ENCODE measurements at regions not wholly inside any gene's neighbourhood (a gene's known extent, or its start where the extent isn't known, plus 50 kb on each side); places are given as distances from the start of the nearest gene placed in this dataset.

GRCh38 chr2:105166688-105167087 is 74.9 kb upstream of the GPR45 start:
- H3K27ac ChIP-seq (ENCODE audit: insufficient read depth, low read length): no peak overlapping the region
- peaks cover 7% of the 10 kb centered on the region for H3K27me3 ChIP-seq (ENCODE audit: control insufficient read depth, insufficient read depth, low read length)
- in situ Hi-C loops (cut with MboI; ENCODE audit: low sequenced_read_pairs): no loop called here
- H3K18ac ChIP-seq (ENCODE audit: low read depth, low read length): no peak overlapping the region
- no peak overlapping the region for H2BK20ac ChIP-seq (ENCODE audit: low read depth, low read length)
- no peak overlapping the region for H2BK15ac ChIP-seq (ENCODE audit: low read depth, low read length)
- no peak overlapping the region for H2AFZ ChIP-seq (replicated peaks; ENCODE audit: low read length, poor library complexity)
- H3K14ac ChIP-seq (replicated peaks; ENCODE audit: low read depth, low read length): no peak overlapping the region
- ChIA-PET POLR2A (ENCODE audit: unreplicated experiment) (no interaction called here), CTCF (no interaction called here)
- H3K9ac ChIP-seq (ENCODE audit: low read depth, low read length): no peak overlapping the region
- no peak overlapping the region for H3K4ac ChIP-seq (ENCODE audit: low read depth, low read length)
- no CpG with 5 or more reads among the region's 2 CpGs for WGBS, 2 experiments (ENCODE audit: extremely low coverage in 2 of 2, insufficient read length in 1 of 2)
- TF ChIP-seq RFX5 (IDR thresholded peaks at IDR 0.05; ENCODE audit: low read depth, low read length) (no peak), MAZ (IDR thresholded peaks at IDR 0.05; ENCODE audit: borderline replicate concordance, low read depth, low read length) (no peak), BHLHE40 (IDR thresholded peaks at IDR 0.05; ENCODE audit: low read depth, low read length) (no peak), RAD21 (IDR thresholded peaks at IDR 0.05; ENCODE audit: low read length) (no peak), FOS (IDR thresholded peaks at IDR 0.05; ENCODE audit: low read depth, low read length) (no peak), NFE2L2 (IDR thresholded peaks at IDR 0.05; ENCODE audit: low read depth, low read length) (no peak), SMC3 (IDR thresholded peaks at IDR 0.05; ENCODE audit: low read depth, low read length) (no peak), MAFK (IDR thresholded peaks at IDR 0.05; ENCODE audit: low read depth, low read length) (no peak), CHD1 (IDR thresholded peaks at IDR 0.05; ENCODE audit: low read depth, low read length) (no peak), MXI1 (IDR thresholded peaks at IDR 0.05; ENCODE audit: borderline replicate concordance, low read depth, low read length) (no peak), POLR2A (IDR thresholded peaks at IDR 0.05; ENCODE audit: low read depth, low read length) (no peak)
- TF ChIP-seq, protein P1, sequence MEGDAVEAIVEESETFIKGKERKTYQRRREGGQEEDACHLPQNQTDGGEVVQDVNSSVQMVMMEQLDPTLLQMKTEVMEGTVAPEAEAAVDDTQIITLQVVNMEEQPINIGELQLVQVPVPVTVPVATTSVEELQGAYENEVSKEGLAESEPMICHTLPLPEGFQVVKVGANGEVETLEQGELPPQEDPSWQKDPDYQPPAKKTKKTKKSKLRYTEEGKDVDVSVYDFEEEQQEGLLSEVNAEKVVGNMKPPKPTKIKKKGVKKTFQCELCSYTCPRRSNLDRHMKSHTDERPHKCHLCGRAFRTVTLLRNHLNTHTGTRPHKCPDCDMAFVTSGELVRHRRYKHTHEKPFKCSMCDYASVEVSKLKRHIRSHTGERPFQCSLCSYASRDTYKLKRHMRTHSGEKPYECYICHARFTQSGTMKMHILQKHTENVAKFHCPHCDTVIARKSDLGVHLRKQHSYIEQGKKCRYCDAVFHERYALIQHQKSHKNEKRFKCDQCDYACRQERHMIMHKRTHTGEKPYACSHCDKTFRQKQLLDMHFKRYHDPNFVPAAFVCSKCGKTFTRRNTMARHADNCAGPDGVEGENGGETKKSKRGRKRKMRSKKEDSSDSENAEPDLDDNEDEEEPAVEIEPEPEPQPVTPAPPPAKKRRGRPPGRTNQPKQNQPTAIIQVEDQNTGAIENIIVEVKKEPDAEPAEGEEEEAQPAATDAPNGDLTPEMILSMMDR (conservative IDR thresholded peaks at IDR 0.05; ENCODE audit: low read depth, low read length): no peak
- TF ChIP-seq, protein P2, sequence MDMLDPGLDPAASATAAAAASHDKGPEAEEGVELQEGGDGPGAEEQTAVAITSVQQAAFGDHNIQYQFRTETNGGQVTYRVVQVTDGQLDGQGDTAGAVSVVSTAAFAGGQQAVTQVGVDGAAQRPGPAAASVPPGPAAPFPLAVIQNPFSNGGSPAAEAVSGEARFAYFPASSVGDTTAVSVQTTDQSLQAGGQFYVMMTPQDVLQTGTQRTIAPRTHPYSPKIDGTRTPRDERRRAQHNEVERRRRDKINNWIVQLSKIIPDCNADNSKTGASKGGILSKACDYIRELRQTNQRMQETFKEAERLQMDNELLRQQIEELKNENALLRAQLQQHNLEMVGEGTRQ (IDR thresholded peaks at IDR 0.05; ENCODE audit: low read depth, low read length): no peak
- dilution Hi-C loops (cut with HindIII; ENCODE audit: low sequenced_read_pairs, unreplicated experiment): no loop called here
- H2AK9ac ChIP-seq (replicated peaks; ENCODE audit: low read depth, low read length, poor library complexity): no peak overlapping the region
- no peaks in the 10 kb centered on the region for H3K79me1 ChIP-seq (ENCODE audit: low read depth in 1 of 2, low read length in 2 of 2)
- DNase-seq (no peak), ATAC-seq (ENCODE audit: low read depth) (no peak)
- intact Hi-C loops (cut with micrococcal nuclease): loop anchor here (10.0 kb wide), 1 partner anchor 58 kb away; no protein-coding TSS in a partner anchor
- H3K4me1 ChIP-seq (ENCODE audit: control insufficient read depth, insufficient read depth, low read length): no peaks in the 10 kb centered on the region
- H4K5ac ChIP-seq (ENCODE audit: low read depth, low read length): no peak overlapping the region
- no peaks in the 10 kb centered on the region for H3K36me3 ChIP-seq (ENCODE audit: control insufficient read depth, insufficient read depth, low read length)
- H3K4me2 ChIP-seq (ENCODE audit: low read depth, low read length): no peak overlapping the region
- no peak overlapping the region for H2AK5ac ChIP-seq (ENCODE audit: low read depth, low read length)
- H3K9me3 ChIP-seq (ENCODE audit: control insufficient read depth, insufficient read depth, low read length): no peaks in the 10 kb centered on the region
- H4K20me1 ChIP-seq (ENCODE audit: insufficient read depth, low read length): no peaks in the 10 kb centered on the region
- H3K4me3 ChIP-seq (ENCODE audit: insufficient read depth, low read depth, low read length): no peak overlapping the region
- H4K8ac ChIP-seq (ENCODE audit: low read depth in 2 of 2, low read length in 2 of 2): no peak overlapping the region
- H3K23ac ChIP-seq (ENCODE audit: low read depth, low read length): no peak overlapping the region
- H4K91ac ChIP-seq (ENCODE audit: insufficient read depth, low read depth, low read length): no peak overlapping the region
- no peak overlapping the region for H2BK5ac ChIP-seq (ENCODE audit: low read depth, low read length, poor library complexity, severe bottlenecking)
- no TSS peak for BruUV-seq (replicated peaks)
- no peak overlapping the region for H2BK120ac ChIP-seq (ENCODE audit: low read depth, low read length)
- no peaks in the 10 kb centered on the region for H3K9me1 ChIP-seq (ENCODE audit: insufficient read depth, low read length)
- H3K56ac ChIP-seq (ENCODE audit: extremely low read depth, insufficient read depth, low read length): no peak overlapping the region
